Endothelial cell of umbilical vein (primary cell): ENCODE measurements at regions not wholly inside any gene's neighbourhood (a gene's known extent, or its start where the extent isn't known, plus 50 kb on each side); places are given as distances from the start of the nearest gene placed in this dataset.

Experiments used
- BruUV-seq: library from RNA; stranded (reverse); fragments of 400-500 nt; replicated peaks from 2 replicates; lab custom pipeline; 2021; lab: Mats Ljungman, UMichigan
- CTCF ChIA-PET: fragments of 300-600, 350-600 bp; sonication (Branson Sonifier 250); formaldehyde crosslinking; loops from one replicate; lab custom pipeline; 2021; ENCODE audit warnings: antibody characterized with exemption, inconsistent platforms; lab: Charles Lee
- POLR2A ChIA-PET: fragments of 300-600, 350-600 bp; sonication (Branson Sonifier 250); formaldehyde crosslinking; loops from one replicate; lab custom pipeline; 2021; ENCODE audit warnings: antibody characterized with exemption, inconsistent platforms; lab: Charles Lee
- DNase-seq: peaks from one replicate; pipeline ENCODE4 v3.0.0-alpha.2; 2011; ENCODE audit warnings: low read depth, low spot score
- FAIRE-seq: peaks from 2 replicates; lab custom pipeline; 2011; peaks lifted over from hg19 to GRCh38; lab: Jason Lieb, UNC
- H2AFZ ChIP-seq: 2 replicates; pipeline ENCODE4 v1.6.0; 2012; ENCODE audit warnings: low read depth, low read length, control low read depth, inconsistent platforms
- H3K27ac ChIP-seq: 2 replicates; pipeline ENCODE4 v1.5.1; 2011; ENCODE audit warnings: low read depth, mild to moderate bottlenecking, control low read depth, low read length, moderate library complexity; ENCODE audit not compliant: insufficient read depth
- H3K27me3 ChIP-seq, 2 experiments: 2 replicates each; pipeline versions ENCODE4 v1.6.0 to v1.6.1; 2011; ENCODE audit warnings: low read length in 2 of 2, mixed read lengths in 1 of 2; ENCODE audit not compliant: control insufficient read depth in 2 of 2, insufficient read depth in 2 of 2
- H3K36me3 ChIP-seq, 2 experiments: 2 replicates in 1 of 2; 3 replicates in 1 of 2; pipeline ENCODE4 v1.5.1; 2011; ENCODE audit warnings: low read length in 2 of 2, mild to moderate bottlenecking in 1 of 2, moderate library complexity in 1 of 2; ENCODE audit not compliant: control insufficient read depth in 2 of 2, insufficient read depth in 2 of 2; ENCODE audit errors: extremely low read depth in 1 of 2
- H3K4me1 ChIP-seq: 3 replicates; pipeline ENCODE4 v1.5.1; 2011; ENCODE audit warnings: mild to moderate bottlenecking, low read length; ENCODE audit not compliant: control insufficient read depth, insufficient read depth; ENCODE audit errors: extremely low read depth
- H3K4me2 ChIP-seq: 2 replicates; pipeline ENCODE4 v1.6.1; 2011; ENCODE audit warnings: low read length, control low read depth, mixed read lengths; ENCODE audit not compliant: insufficient read depth
- H3K4me3 ChIP-seq, 3 experiments: fragments of 200-600 bp in 1 of 3; sonication (generic), shearing (Covaris generic) in 1 of 3; replicated peaks in 1 of 3; 2 replicates each; pipeline ENCODE4 v1.5.1; 2011 to 2016; ENCODE audit warnings: control low read depth in 3 of 3, low read length in 3 of 3, mild to moderate bottlenecking in 2 of 3, inconsistent platforms in 1 of 3, low read depth in 1 of 3, moderate library complexity in 1 of 3; ENCODE audit not compliant: insufficient read depth in 1 of 3
- H3K79me2 ChIP-seq: 2 replicates; pipeline ENCODE4 v1.6.0; 2012; ENCODE audit warnings: low read length, inconsistent platforms; ENCODE audit not compliant: control insufficient read depth, insufficient read depth
- H3K9ac ChIP-seq: replicated peaks from 2 replicates; pipeline ENCODE3; 2011; ENCODE audit warnings: low read length, control low read depth; ENCODE audit not compliant: insufficient read depth; ENCODE audit errors: extremely low read depth
- H3K9me1 ChIP-seq: replicated peaks from 3 replicates; pipeline ENCODE4 v1.6.0; 2011; ENCODE audit warnings: mild to moderate bottlenecking, low read length; ENCODE audit not compliant: control insufficient read depth, insufficient read depth; ENCODE audit errors: extremely low read depth
- H3K9me3 ChIP-seq: replicated peaks from 2 replicates; pipeline ENCODE4 v1.5.1; 2012; ENCODE audit warnings: low read length, inconsistent platforms; ENCODE audit not compliant: control insufficient read depth, insufficient read depth
- H4K20me1 ChIP-seq: replicated peaks from 2 replicates; pipeline ENCODE3; 2011; ENCODE audit warnings: mild to moderate bottlenecking, low read length; ENCODE audit not compliant: control insufficient read depth, insufficient read depth; ENCODE audit errors: extremely low read depth
- CTCF ChIP-seq, 2 donors: IDR thresholded peaks; 1 replicate in 1 of 2; 2 replicates in 1 of 2; pipeline ENCODE4 v1.5.1; 2011; ENCODE audit warnings: low read length in 2 of 2, mild to moderate bottlenecking in 2 of 2, moderate library complexity in 2 of 2, control low read depth in 1 of 2, inconsistent platforms in 1 of 2, low read depth in 1 of 2; ENCODE audit not compliant: insufficient read depth in 1 of 2; ENCODE audit errors: extremely low read depth in 1 of 2
- EZH2 ChIP-seq: IDR thresholded peaks from 2 replicates; pipeline ENCODE4 v1.6.1; 2012; ENCODE audit warnings: borderline replicate concordance, low read depth, mild to moderate bottlenecking, moderate library complexity, low read length, inconsistent platforms; ENCODE audit not compliant: severe bottlenecking
- FOS ChIP-seq: IDR thresholded peaks from 2 replicates; pipeline ENCODE4 v1.6.1; 2011; ENCODE audit warnings: mild to moderate bottlenecking, low read length, moderate library complexity, borderline replicate concordance; ENCODE audit not compliant: insufficient read depth
- GATA2 ChIP-seq: IDR thresholded peaks from 2 replicates; pipeline ENCODE4 v1.7.0; 2011; ENCODE audit warnings: low read depth, mild to moderate bottlenecking, moderate library complexity, mixed read lengths, low read length; ENCODE audit not compliant: insufficient read length, insufficient read depth
- MAX ChIP-seq: IDR thresholded peaks from 2 replicates; pipeline ENCODE4 v1.6.1; 2011; ENCODE audit not compliant: insufficient read depth, insufficient read length
- MYC ChIP-seq: IDR thresholded peaks from one replicate; pipeline ENCODE4 v1.6.1; 2011; ENCODE audit warnings: mild to moderate bottlenecking, low read depth, low read length
- POLR2A ChIP-seq: IDR thresholded peaks from 2 replicates; pipeline ENCODE4 v1.6.1; 2012; ENCODE audit warnings: low read depth, mild to moderate bottlenecking, control low read depth, low read length
- dilution Hi-C: fragments of 300-500 bp; cut with MboI; formaldehyde crosslinking; loops from one replicate; pipeline ENCODE4 v1.15.0; 2019; ENCODE audit warnings: low sequenced_read_pairs; ENCODE audit not compliant: extremely low pct_ligation_motif_present
- intact Hi-C: fragments of 100-400 bp; cut with micrococcal nuclease; formaldehyde crosslinking; loops from one replicate; pipeline ENCODE4 v1.10.0; 2022

GRCh38 chr5:133706506-133707430 lies 94.4 kb upstream of the FSTL4 start:
- H4K20me1 ChIP-seq: no peaks in the 10 kb centered on the region
- no peak for TF ChIP-seq MAX
- no peak for TF ChIP-seq EZH2
- TF ChIP-seq GATA2: no peak
- TF ChIP-seq POLR2A: no peak
- no peak for TF ChIP-seq FOS
- TF ChIP-seq CTCF (IDR thresholded peaks at IDR 0.05; ENCODE audit: extremely low read depth in 1 of 2, insufficient read depth in 1 of 2, low read depth in 1 of 2, low read length in 2 of 2): no peak
- TF ChIP-seq MYC: no peak
- no peak overlapping the region for H3K9ac ChIP-seq
- FAIRE-seq (no peak), DNase-seq (no peak)
- H2AFZ ChIP-seq: no peak overlapping the region
- ChIA-PET CTCF (interaction anchor here (1.2 kb wide), 1 partner anchor 284 kb away, joined by 4 read pairs; no protein-coding TSS in a partner anchor), POLR2A (no interaction called here)
- H3K27ac ChIP-seq: no peak overlapping the region
- H3K4me1 ChIP-seq: no peaks in the 10 kb centered on the region
- no peak overlapping the region for H3K4me3 ChIP-seq
- intact Hi-C loops (no loop called here), dilution Hi-C loops (no loop called here)
- no peaks in the 10 kb centered on the region for H3K36me3 ChIP-seq
- no peak overlapping the region for H3K4me2 ChIP-seq
- H3K9me1 ChIP-seq: no peaks in the 10 kb centered on the region
- no peaks in the 10 kb centered on the region for H3K9me3 ChIP-seq
- no TSS peak for BruUV-seq
- no peaks in the 10 kb centered on the region for H3K27me3 ChIP-seq
- no peaks in the 10 kb centered on the region for H3K79me2 ChIP-seq
